GM20000 (cell line): ENCODE measurements at regions not wholly inside any gene's neighbourhood (a gene's known extent, or its start where the extent isn't known, plus 50 kb on each side); places are given as distances from the start of the nearest gene placed in this dataset.
"Not testable (repeated sequence)": the region's sequence is repeated elsewhere in the genome, so short reads cannot be mapped to it uniquely, and the experiment has no call there.

Experiments
- DNase-seq: peaks from one replicate; pipeline ENCODE4 v3.0.0; 2012; ENCODE audit warnings: low spot score
- TF ChIP-seq, protein P1 (sequence below): IDR thresholded peaks from 2 replicates; pipeline ENCODE4 v1.5.1; 2012; ENCODE audit warnings: mild to moderate bottlenecking, control low read depth; ENCODE audit errors: extremely low read depth, missing control alignments

DNA sequence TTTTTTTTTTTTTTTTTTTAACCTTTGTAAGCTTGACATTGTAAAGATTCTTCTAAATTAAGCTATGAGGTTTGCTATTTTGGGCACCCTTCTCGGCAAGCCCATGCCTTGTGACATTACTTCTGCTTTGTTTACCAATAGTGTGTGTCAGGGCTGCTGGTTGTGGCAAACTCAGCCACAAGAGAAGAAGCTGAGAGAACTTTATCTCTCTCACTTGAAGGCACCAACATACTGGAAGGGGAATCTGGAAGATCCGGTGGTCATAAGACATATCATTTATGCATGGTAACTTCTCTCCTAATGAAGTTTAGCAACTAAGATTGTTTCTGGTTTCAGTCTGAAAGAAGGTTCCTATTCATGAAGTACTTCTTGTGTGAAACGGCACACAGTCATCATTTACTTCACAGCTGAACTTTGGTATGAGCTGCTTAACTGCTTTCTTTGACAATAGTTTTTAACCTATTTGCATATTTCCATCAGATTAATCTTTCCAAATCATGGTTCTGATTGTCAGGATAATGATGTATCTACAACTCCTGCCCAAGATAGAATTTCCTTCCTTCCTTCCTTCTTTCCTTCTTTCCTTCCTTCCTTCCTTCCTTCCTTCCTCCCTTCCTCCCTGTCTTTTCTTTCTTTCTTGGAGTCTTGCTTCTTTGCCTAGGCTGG is 189.3 kb downstream of the NFKBIZ start:
- TF ChIP-seq, protein P1, sequence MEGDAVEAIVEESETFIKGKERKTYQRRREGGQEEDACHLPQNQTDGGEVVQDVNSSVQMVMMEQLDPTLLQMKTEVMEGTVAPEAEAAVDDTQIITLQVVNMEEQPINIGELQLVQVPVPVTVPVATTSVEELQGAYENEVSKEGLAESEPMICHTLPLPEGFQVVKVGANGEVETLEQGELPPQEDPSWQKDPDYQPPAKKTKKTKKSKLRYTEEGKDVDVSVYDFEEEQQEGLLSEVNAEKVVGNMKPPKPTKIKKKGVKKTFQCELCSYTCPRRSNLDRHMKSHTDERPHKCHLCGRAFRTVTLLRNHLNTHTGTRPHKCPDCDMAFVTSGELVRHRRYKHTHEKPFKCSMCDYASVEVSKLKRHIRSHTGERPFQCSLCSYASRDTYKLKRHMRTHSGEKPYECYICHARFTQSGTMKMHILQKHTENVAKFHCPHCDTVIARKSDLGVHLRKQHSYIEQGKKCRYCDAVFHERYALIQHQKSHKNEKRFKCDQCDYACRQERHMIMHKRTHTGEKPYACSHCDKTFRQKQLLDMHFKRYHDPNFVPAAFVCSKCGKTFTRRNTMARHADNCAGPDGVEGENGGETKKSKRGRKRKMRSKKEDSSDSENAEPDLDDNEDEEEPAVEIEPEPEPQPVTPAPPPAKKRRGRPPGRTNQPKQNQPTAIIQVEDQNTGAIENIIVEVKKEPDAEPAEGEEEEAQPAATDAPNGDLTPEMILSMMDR = no peak
- DNase-seq = peak; percentile 50

DNA sequence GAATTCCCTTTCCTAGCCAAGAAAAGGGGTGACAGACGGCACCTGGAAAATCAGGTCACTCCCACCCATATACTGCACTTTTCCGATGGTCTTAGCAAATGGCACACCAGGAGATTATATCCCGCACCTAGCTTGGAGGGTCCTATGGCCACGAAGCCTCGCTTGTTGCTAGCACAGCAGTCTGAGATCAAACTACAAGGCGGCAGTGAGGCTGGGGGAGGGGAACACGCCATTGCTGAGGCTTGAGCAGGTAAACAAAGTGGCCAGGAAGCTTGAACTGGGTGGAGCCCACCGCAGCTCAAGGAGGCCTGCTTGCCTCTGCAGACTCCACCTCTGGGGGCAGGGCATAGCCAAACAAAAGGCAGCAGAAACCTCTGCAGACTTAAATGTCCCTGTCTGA is 190.8 kb downstream of the NFKBIZ start:
- DNase-seq = not testable (repeated sequence)

DNA sequence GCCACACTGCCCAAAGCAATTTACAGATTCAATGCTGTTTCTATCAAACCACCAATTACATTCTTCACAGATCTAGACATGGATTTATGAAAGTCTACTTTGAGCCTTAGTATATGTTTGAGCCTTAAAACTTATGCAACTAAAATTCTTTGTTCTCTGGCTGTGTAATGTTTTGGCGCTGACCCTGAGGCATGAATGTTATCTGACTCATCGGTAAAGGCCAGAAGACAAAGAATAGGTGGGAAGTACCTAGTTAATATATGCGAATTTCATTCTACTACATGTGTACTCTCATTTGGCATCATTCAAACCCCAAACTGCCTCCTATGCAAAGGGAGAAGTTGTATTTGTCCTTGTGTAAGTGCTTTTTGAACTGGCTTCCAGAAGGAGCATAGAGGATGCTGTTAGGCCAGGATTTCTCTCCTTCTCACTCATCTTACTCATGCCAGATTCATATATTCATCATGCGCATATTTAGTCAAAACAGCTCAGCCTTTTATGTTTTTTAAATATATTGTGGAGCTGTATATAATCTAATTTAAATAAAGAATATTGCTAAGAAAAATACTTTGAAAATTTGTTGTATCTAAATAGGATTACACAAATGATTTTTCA is 204.2 kb downstream of the NFKBIZ start:
- TF ChIP-seq, protein P1 = no peak
- DNase-seq = no peak

DNA sequence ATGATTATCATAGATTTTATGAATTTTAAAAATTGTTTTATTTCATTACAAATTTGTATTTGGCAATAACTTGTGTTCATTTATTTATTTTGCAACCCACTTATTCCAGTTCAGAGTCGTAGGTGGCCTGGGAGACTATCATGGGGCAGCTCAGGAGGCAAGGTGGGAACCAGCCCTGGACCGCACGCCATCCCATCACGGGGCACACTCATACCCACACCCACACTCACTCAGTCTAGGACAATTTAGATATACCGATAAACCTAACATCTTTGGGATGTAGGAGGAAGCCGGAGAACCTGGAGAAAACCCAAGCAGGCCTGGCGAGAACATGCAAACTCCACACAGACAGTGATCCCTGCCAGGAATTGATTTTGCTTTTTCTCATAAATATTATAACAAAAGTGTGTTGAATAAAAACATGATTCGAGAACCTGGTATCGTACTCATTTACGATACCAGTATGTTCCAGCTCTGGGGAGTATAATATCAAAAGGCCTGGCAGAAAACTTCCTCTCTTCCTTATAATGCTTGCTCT is 205.3 kb downstream of the NFKBIZ start:
- TF ChIP-seq, protein P1 = no peak

DNA sequence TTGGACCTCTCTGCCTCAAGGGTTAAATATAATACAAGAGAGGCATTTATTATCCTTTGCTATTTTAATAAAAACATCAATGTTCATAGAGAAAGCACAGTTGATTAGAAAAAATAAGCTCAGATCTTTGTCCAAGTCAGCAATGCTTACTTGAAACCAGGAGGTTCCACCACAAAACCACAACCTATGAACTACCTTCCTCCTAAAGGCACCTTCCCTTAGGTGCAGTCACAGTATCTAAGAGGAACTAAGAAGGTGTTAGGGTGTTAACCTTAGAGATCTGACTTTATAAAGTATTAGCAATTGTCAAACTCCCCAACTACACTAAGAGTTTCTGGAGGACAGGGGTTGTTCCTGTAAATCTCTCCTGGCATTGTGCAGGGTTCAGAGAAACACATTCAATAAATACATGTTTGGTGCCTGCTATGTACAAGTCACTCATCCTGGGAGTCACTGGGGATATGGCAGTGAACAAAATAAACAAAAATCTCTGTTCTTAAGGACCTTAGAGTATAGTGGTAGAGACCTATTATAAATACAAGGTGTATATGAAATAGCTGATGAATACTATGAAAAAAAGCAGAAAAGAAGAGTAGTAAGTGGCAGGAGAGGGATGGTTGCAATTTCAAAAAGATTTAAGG is 208.6 kb downstream of the NFKBIZ start:
- DNase-seq = peak; percentile 52
- TF ChIP-seq, protein P1 = no peak

More for the DNA sequence above, 205.3 kb downstream of the NFKBIZ start:
- DNase-seq = no peak

DNA sequence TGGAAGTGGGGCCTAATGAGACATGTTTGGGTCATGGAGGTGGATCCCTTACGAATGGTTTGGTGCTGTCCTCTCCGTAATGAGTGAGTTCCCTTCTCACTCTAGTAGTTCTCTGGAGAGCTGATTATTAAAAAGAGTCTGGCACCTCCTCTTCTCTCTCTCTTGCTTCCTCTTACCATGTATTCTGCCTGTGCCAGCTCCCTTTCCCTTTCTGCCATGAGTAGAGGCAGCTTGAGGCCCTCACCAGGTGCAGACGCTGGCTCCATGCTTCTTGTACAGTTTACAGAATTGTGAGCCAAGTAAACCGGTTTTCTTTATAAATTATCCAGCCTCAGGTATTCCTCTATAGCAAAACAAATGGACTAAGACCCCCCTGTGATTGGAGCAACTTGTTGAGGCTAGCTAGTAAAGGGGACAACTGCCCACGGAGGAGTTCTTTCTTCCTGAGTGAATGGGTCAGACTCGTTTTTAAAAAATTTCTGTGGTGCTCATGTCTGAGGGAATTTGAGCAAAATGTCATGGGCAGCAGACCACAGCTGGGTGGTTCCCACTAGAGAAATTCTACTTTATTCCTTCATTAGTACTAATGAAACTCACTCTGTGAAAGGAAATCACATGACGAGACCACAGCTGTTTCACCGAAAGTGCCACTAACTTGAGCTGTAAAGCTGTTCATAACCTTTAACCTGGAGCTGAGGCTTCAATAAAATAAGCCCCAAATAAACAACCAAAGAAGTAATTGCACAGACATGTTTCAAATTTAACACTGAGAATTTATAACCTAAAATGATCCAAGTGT is 210.0 kb downstream of the NFKBIZ start:
- TF ChIP-seq, protein P1 = no peak
- DNase-seq = peak; percentile 59

DNA sequence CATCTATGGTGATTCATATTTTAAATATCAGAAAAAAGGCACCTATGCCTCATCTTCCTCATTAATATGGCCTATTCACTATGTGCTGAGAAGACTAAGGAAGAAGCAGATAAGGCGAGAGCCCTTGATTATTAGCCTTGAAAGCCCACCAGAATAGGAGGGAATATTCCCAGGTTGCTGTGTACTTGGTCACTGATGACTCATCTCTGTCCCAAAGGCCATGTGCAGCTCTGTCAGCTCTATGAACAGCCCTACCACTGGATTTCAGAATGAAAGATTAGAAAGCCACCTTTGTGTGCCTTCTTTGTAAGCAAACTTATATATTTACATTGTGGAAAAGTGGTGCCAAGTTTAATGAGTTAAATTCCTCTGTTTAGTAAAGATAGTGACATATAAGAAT is 211.5 kb downstream of the NFKBIZ start:
- DNase-seq = peak; percentile 27
- TF ChIP-seq, protein P1 = no peak
